Transverse colon (tissue), 4 donors: ENCODE measurements at regions not wholly inside any gene's neighbourhood (a gene's known extent, or its start where the extent isn't known, plus 50 kb on each side); places are given as distances from the start of the nearest gene placed in this dataset.
"Not testable (repeated sequence)": the region's sequence is repeated elsewhere in the genome, so short reads cannot be mapped to it uniquely, and the experiment has no call there.

ENCODE experiments used
- POLR2A ChIP-seq: fragments of 450-650 bp; IDR thresholded peaks from one replicate; pipeline ENCODE4 v1.6.1; 2016; ENCODE audit warnings: antibody characterized with exemption, mild to moderate bottlenecking, moderate library complexity
- POLR2AphosphoS5 ChIP-seq, 3 donors: sonication (generic); formaldehyde crosslinking; IDR thresholded peaks; one replicate each; pipeline ENCODE4 v1.6.1; 2016; ENCODE audit warnings: antibody characterized with exemption in 3 of 3
- TF ChIP-seq, protein P1 (sequence below), 5 experiments: fragments of 200-600 bp in 3 of 5; fragments of 450-650 bp in 2 of 5; sonication (generic) in 3 of 5; IDR thresholded peaks; 1 replicate in 2 of 5; 2 replicates in 3 of 5; pipeline ENCODE4 v1.5.1; 2016 to 2017; ENCODE audit warnings: antibody characterized with exemption in 5 of 5, inconsistent platforms in 3 of 5, mild to moderate bottlenecking in 2 of 5, moderate library complexity in 1 of 5

DNA sequence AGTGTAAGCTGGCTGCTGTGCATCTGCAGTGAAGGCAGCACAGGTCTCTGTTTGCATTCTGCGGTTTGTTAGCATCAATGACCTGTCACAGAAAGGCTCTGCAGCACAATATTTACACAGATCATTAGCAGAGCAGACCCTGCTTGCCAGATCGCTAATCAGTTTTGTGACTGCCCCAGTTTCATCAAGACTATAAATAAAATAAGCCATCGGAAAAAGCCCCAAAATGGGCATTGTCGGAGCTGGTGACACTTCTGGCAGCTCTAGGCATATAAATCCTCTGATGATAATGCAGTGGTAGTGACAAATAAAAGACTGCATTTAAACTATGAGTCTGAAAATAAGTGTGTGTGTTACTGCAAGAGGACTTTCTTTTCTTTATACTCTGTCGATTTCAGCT lies 219.1 kb upstream of the TEKT4 start:
- not testable (repeated sequence) for TF ChIP-seq POLR2A; POLR2AphosphoS5 (IDR thresholded peaks at IDR 0.05)
- TF ChIP-seq, protein P1, sequence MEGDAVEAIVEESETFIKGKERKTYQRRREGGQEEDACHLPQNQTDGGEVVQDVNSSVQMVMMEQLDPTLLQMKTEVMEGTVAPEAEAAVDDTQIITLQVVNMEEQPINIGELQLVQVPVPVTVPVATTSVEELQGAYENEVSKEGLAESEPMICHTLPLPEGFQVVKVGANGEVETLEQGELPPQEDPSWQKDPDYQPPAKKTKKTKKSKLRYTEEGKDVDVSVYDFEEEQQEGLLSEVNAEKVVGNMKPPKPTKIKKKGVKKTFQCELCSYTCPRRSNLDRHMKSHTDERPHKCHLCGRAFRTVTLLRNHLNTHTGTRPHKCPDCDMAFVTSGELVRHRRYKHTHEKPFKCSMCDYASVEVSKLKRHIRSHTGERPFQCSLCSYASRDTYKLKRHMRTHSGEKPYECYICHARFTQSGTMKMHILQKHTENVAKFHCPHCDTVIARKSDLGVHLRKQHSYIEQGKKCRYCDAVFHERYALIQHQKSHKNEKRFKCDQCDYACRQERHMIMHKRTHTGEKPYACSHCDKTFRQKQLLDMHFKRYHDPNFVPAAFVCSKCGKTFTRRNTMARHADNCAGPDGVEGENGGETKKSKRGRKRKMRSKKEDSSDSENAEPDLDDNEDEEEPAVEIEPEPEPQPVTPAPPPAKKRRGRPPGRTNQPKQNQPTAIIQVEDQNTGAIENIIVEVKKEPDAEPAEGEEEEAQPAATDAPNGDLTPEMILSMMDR (IDR thresholded peaks at IDR 0.05): not testable (repeated sequence)
